HEK293 (cell line): ENCODE measurements at regions not wholly inside any gene's neighbourhood (a gene's known extent, or its start where the extent isn't known, plus 50 kb on each side); places are given as distances from the start of the nearest gene placed in this dataset.

Experiments
- CTCF ChIA-PET: fragments of 350-600 bp; formaldehyde crosslinking; extraction: SDS; loops from one replicate; lab custom pipeline; 2021; ENCODE audit warnings: antibody characterized with exemption; lab: Yijun Ruan, JAX
- POLR2A ChIA-PET: fragments of 300-600 bp; formaldehyde crosslinking; extraction: SDS; loops from one replicate; lab custom pipeline; 2020; ENCODE audit warnings: antibody characterized with exemption, inconsistent platforms; lab: Yijun Ruan, JAX
- H3K27ac ChIP-seq: fragments of 200-500 bp; sonication (Bioruptor generic); 2 replicates; pipeline ENCODE4 v1.5.1; 2014; ENCODE audit warnings: low read depth, low read length, control low read depth, inconsistent platforms; ENCODE audit errors: extremely low read depth
- H3K36me3 ChIP-seq, 2 experiments: fragments of 200-500 bp in 1 of 2; sonication (Bioruptor generic) in 1 of 2; 1 replicate in 1 of 2; 2 replicates in 1 of 2; pipeline ENCODE4 v1.5.1; 2014 to 2017; ENCODE audit warnings: inconsistent platforms in 2 of 2, low read length in 2 of 2; ENCODE audit not compliant: control insufficient read depth in 2 of 2, insufficient read depth in 1 of 2
- H3K4me1 ChIP-seq: fragments of 200-500 bp; sonication (Bioruptor generic); 2 replicates; pipeline ENCODE4 v1.5.1; 2014; ENCODE audit warnings: mild to moderate bottlenecking, low read length, inconsistent platforms; ENCODE audit not compliant: control insufficient read depth, insufficient read depth
- H3K4me3 ChIP-seq: 2 replicates; pipeline ENCODE4 v1.5.1; 2011; ENCODE audit warnings: low read depth, mild to moderate bottlenecking, control low read depth, low read length, moderate library complexity
- H3K9me3 ChIP-seq: fragments of 200-500 bp; sonication (Bioruptor generic); 2 replicates; pipeline ENCODE4 v1.5.1; 2014; ENCODE audit warnings: low read depth, low read length, inconsistent platforms; ENCODE audit not compliant: control insufficient read depth, insufficient read depth
- GLI4 ChIP-seq: fragments of 450-650 bp; formaldehyde crosslinking; IDR thresholded peaks from 2 replicates; pipeline ENCODE4 v1.5.1; 2016; ENCODE audit warnings: missing biosample characterization, missing genetic modification characterization
- MYNN ChIP-seq: fragments of 450-650 bp; formaldehyde crosslinking; IDR thresholded peaks from 2 replicates; pipeline ENCODE4 v1.5.1; 2016; ENCODE audit warnings: missing biosample characterization, missing genetic modification characterization, borderline replicate concordance
- PRDM6 ChIP-seq: fragments of 450-650 bp; formaldehyde crosslinking; IDR thresholded peaks from 2 replicates; pipeline ENCODE4 v1.5.1; 2017; ENCODE audit warnings: missing biosample characterization, missing genetic modification characterization
- SALL2 ChIP-seq: fragments of 450-650 bp; formaldehyde crosslinking; IDR thresholded peaks from 2 replicates; pipeline ENCODE4 v1.5.0; 2017; ENCODE audit warnings: missing biosample characterization, mild to moderate bottlenecking, missing genetic modification characterization, borderline replicate concordance
- SP7 ChIP-seq: fragments of 450-650 bp; formaldehyde crosslinking; IDR thresholded peaks from 2 replicates; pipeline ENCODE4 v1.5.1; 2016; ENCODE audit warnings: missing biosample characterization, missing genetic modification characterization
- ZBTB6 ChIP-seq: fragments of 450-650 bp; formaldehyde crosslinking; IDR thresholded peaks from 2 replicates; pipeline ENCODE4 v1.5.1; 2017; ENCODE audit warnings: missing biosample characterization, missing genetic modification characterization
- ZNF114 ChIP-seq: fragments of 450-650 bp; formaldehyde crosslinking; IDR thresholded peaks from 2 replicates; pipeline ENCODE4 v1.5.0; 2017; ENCODE audit warnings: missing biosample characterization, missing genetic modification characterization
- ZNF175 ChIP-seq: fragments of 450-650 bp; formaldehyde crosslinking; IDR thresholded peaks from 2 replicates; pipeline ENCODE4 v1.5.1; 2016; ENCODE audit warnings: missing biosample characterization, missing genetic modification characterization
- ZNF366 ChIP-seq: fragments of 450-650 bp; formaldehyde crosslinking; conservative IDR thresholded peaks from 2 replicates; pipeline ENCODE4 v1.5.1; 2016; ENCODE audit warnings: missing biosample characterization, missing genetic modification characterization
- ZNF391 ChIP-seq: fragments of 450-650 bp; formaldehyde crosslinking; IDR thresholded peaks from 2 replicates; pipeline ENCODE4 v1.5.1; 2016; ENCODE audit warnings: low read depth, missing biosample characterization, missing genetic modification characterization, borderline replicate concordance
- ZNF510 ChIP-seq: fragments of 450-650 bp; formaldehyde crosslinking; IDR thresholded peaks from 2 replicates; pipeline ENCODE4 v1.5.1; 2018; ENCODE audit warnings: mild to moderate bottlenecking, missing genetic modification characterization, missing biosample characterization; ENCODE audit not compliant: insufficient replicate concordance
- ZNF571 ChIP-seq: fragments of 450-650 bp; formaldehyde crosslinking; IDR thresholded peaks from 2 replicates; pipeline ENCODE4 v1.5.0; 2017; ENCODE audit warnings: missing biosample characterization, missing genetic modification characterization
- ZNF610 ChIP-seq: fragments of 450-650 bp; formaldehyde crosslinking; IDR thresholded peaks from 2 replicates; pipeline ENCODE4 v1.5.1; 2016; ENCODE audit warnings: missing biosample characterization, missing genetic modification characterization, borderline replicate concordance
- ZNF623 ChIP-seq: fragments of 450-650 bp; formaldehyde crosslinking; IDR thresholded peaks from 2 replicates; pipeline ENCODE4 v1.5.1; 2016; ENCODE audit warnings: missing biosample characterization, missing genetic modification characterization
- ZNF776 ChIP-seq: fragments of 450-650 bp; formaldehyde crosslinking; IDR thresholded peaks from 2 replicates; pipeline ENCODE4 v1.5.0; 2017; ENCODE audit warnings: missing biosample characterization, missing genetic modification characterization, borderline replicate concordance
- TF ChIP-seq, protein P1 (sequence below): fragments of 450-650 bp; formaldehyde crosslinking; IDR thresholded peaks from 2 replicates; pipeline ENCODE4 v1.5.1; 2016; ENCODE audit warnings: missing biosample characterization, missing genetic modification characterization
- TF ChIP-seq, protein P2 (sequence below): fragments of 450-650 bp; formaldehyde crosslinking; IDR thresholded peaks from 2 replicates; pipeline ENCODE4 v1.5.1; 2016; ENCODE audit warnings: missing biosample characterization, missing genetic modification characterization
- TF ChIP-seq, protein P3 (sequence below): fragments of 450-650 bp; formaldehyde crosslinking; IDR thresholded peaks from 2 replicates; pipeline ENCODE4 v1.5.1; 2016; ENCODE audit warnings: missing biosample characterization, missing genetic modification characterization
- TF ChIP-seq, protein P4 (sequence below): fragments of 450-650 bp; formaldehyde crosslinking; IDR thresholded peaks from 2 replicates; pipeline ENCODE4 v1.5.1; 2016; ENCODE audit warnings: missing biosample characterization, missing genetic modification characterization

GRCh38 chr6:8159966-8160365, 57.6 kb upstream of the EEF1E1 start:
- CTCF ChIA-PET: interaction anchor here (0.6 to 2.9 kb wide), 3 partner anchors 34 to 59 kb away, joined by 4 to 9 read pairs (median 7); no protein-coding TSS in a partner anchor
- H3K27ac ChIP-seq: no peak overlapping the region
- TF ChIP-seq GLI4 (tag by site-specific recombination) (no peak), MYNN (tag by site-specific recombination) (no peak), ZNF366 (tag by site-specific recombination) (no peak), ZNF114 (tag by site-specific recombination) (no peak), PRDM6 (tag by site-specific recombination) (no peak), ZNF623 (tag by site-specific recombination) (no peak), ZNF391 (no peak), ZNF175 (tag by site-specific recombination) (no peak), ZNF776 (tag by site-specific recombination) (no peak)
- TF ChIP-seq, protein P1, sequence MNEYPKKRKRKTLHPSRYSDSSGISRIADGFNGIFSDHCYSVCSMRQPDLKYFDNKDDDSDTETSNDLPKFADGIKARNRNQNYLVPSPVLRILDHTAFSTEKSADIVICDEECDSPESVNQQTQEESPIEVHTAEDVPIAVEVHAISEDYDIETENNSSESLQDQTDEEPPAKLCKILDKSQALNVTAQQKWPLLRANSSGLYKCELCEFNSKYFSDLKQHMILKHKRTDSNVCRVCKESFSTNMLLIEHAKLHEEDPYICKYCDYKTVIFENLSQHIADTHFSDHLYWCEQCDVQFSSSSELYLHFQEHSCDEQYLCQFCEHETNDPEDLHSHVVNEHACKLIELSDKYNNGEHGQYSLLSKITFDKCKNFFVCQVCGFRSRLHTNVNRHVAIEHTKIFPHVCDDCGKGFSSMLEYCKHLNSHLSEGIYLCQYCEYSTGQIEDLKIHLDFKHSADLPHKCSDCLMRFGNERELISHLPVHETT (tag by site-specific recombination): no peak
- POLR2A ChIA-PET: no interaction called here
- no peaks in the 10 kb centered on the region for H3K4me1 ChIP-seq
- H3K9me3 ChIP-seq: no peaks in the 10 kb centered on the region
- H3K4me3 ChIP-seq: no peak overlapping the region
- H3K36me3 ChIP-seq: no peaks in the 10 kb centered on the region; a peak in 1 of 3 replicates

GRCh38 chr6:8157839-8158238, 55.5 kb upstream of the EEF1E1 start:
- H3K27ac ChIP-seq: no peak overlapping the region
- no peak for TF ChIP-seq SALL2
- no peak for TF ChIP-seq PRDM6 (tag by site-specific recombination)
- TF ChIP-seq, protein P2, sequence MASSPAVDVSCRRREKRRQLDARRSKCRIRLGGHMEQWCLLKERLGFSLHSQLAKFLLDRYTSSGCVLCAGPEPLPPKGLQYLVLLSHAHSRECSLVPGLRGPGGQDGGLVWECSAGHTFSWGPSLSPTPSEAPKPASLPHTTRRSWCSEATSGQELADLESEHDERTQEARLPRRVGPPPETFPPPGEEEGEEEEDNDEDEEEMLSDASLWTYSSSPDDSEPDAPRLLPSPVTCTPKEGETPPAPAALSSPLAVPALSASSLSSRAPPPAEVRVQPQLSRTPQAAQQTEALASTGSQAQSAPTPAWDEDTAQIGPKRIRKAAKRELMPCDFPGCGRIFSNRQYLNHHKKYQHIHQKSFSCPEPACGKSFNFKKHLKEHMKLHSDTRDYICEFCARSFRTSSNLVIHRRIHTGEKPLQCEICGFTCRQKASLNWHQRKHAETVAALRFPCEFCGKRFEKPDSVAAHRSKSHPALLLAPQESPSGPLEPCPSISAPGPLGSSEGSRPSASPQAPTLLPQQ (tag by site-specific recombination): no peak
- TF ChIP-seq ZNF510 (tag by site-specific recombination): no peak
- TF ChIP-seq ZBTB6 (tag by site-specific recombination): no peak
- no peak for TF ChIP-seq ZNF610
- no peak for TF ChIP-seq ZNF571 (tag by site-specific recombination)
- TF ChIP-seq, protein P3, sequence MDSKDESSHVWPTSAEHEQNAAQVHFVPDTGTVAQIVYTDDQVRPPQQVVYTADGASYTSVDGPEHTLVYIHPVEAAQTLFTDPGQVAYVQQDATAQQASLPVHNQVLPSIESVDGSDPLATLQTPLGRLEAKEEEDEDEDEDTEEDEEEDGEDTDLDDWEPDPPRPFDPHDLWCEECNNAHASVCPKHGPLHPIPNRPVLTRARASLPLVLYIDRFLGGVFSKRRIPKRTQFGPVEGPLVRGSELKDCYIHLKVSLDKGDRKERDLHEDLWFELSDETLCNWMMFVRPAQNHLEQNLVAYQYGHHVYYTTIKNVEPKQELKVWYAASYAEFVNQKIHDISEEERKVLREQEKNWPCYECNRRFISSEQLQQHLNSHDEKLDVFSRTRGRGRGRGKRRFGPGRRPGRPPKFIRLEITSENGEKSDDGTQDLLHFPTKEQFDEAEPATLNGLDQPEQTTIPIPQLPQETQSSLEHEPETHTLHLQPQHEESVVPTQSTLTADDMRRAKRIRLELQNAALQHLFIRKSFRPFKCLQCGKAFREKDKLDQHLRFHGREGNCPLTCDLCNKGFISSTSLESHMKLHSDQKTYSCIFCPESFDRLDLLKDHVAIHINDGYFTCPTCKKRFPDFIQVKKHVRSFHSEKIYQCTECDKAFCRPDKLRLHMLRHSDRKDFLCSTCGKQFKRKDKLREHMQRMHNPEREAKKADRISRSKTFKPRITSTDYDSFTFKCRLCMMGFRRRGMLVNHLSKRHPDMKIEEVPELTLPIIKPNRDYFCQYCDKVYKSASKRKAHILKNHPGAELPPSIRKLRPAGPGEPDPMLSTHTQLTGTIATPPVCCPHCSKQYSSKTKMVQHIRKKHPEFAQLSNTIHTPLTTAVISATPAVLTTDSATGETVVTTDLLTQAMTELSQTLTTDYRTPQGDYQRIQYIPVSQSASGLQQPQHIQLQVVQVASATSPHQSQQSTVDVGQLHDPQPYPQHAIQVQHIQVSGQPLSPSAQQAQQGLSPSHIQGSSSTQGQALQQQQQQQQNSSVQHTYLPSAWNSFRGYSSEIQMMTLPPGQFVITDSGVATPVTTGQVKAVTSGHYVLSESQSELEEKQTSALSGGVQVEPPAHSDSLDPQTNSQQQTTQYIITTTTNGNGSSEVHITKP: no peak
- TF ChIP-seq, protein P4, sequence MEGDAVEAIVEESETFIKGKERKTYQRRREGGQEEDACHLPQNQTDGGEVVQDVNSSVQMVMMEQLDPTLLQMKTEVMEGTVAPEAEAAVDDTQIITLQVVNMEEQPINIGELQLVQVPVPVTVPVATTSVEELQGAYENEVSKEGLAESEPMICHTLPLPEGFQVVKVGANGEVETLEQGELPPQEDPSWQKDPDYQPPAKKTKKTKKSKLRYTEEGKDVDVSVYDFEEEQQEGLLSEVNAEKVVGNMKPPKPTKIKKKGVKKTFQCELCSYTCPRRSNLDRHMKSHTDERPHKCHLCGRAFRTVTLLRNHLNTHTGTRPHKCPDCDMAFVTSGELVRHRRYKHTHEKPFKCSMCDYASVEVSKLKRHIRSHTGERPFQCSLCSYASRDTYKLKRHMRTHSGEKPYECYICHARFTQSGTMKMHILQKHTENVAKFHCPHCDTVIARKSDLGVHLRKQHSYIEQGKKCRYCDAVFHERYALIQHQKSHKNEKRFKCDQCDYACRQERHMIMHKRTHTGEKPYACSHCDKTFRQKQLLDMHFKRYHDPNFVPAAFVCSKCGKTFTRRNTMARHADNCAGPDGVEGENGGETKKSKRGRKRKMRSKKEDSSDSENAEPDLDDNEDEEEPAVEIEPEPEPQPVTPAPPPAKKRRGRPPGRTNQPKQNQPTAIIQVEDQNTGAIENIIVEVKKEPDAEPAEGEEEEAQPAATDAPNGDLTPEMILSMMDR (tag by site-specific recombination): no peak
- TF ChIP-seq SP7 (tag by site-specific recombination): no peak
- no peak overlapping the region for H3K4me3 ChIP-seq
- no peaks in the 10 kb centered on the region for H3K9me3 ChIP-seq
- ChIA-PET CTCF (interaction anchor here (1.6 to 1.8 kb wide), 2 partner anchors 15 to 61 kb away, joined by 3 to 4 read pairs; no protein-coding TSS in a partner anchor), POLR2A (no interaction called here)
- H3K4me1 ChIP-seq: no peaks in the 10 kb centered on the region
- no peaks in the 10 kb centered on the region; a peak in 1 of 3 replicates for H3K36me3 ChIP-seq
